Bronchial epithelial cell (primary cell): ENCODE measurements at regions not wholly inside any gene's neighbourhood (a gene's known extent, or its start where the extent isn't known, plus 50 kb on each side); places are given as distances from the start of the nearest gene placed in this dataset.
A peak's percentile ranks its signal among the peaks of the same experiment; 100 is the strongest.
"Not testable (repeated sequence)": the region's sequence is repeated elsewhere in the genome, so short reads cannot be mapped to it uniquely, and the experiment has no call there.

Experiments used
- DNase-seq: peaks from one replicate; pipeline ENCODE4 v3.0.0-alpha.2; 2010; ENCODE audit warnings: low read depth
- FAIRE-seq: peaks from 2 replicates; lab custom pipeline; 2011; peaks lifted over from hg19 to GRCh38; lab: Jason Lieb, UNC
- H3K27me3 ChIP-seq: 2 replicates; pipeline ENCODE4 v1.5.1; 2011; ENCODE audit warnings: low read length; ENCODE audit not compliant: control insufficient read depth, insufficient read depth
- H3K36me3 ChIP-seq: 2 replicates; pipeline ENCODE4 v1.5.1; 2011; ENCODE audit warnings: low read length; ENCODE audit not compliant: control insufficient read depth, insufficient read depth
- H3K4me3 ChIP-seq: 2 replicates; pipeline ENCODE4 v1.5.1; 2011; ENCODE audit warnings: mild to moderate bottlenecking, low read depth, low read length, control low read depth
- TF ChIP-seq, protein P1 (sequence below): IDR thresholded peaks from 2 replicates; pipeline ENCODE4 v1.5.1; 2011; ENCODE audit warnings: mild to moderate bottlenecking, moderate library complexity, low read length, control low read depth, inconsistent platforms; ENCODE audit not compliant: insufficient read depth, severe bottlenecking

DNA sequence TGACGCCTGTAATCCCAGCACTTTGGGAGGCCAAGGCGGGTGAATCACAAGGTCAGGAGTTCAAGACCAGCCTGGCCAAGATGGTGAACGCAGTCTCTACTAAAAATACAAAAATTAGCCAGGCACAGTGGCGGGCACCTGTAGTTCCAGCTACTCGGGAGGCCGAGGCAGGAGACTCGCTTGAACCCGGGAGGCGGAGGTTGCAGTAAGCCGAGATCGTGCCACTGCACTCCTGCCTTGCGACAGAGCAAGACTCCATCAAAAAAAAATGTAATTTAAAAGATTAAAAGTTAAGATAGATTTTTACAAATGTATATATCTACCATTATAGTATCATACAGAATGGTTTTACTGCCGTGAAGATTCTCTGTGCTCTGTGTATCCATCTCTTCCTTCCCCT lies 1464.1 kb downstream of the FOXD4L5 start:
- FAIRE-seq, DNase-seq: not testable (repeated sequence)

DNA sequence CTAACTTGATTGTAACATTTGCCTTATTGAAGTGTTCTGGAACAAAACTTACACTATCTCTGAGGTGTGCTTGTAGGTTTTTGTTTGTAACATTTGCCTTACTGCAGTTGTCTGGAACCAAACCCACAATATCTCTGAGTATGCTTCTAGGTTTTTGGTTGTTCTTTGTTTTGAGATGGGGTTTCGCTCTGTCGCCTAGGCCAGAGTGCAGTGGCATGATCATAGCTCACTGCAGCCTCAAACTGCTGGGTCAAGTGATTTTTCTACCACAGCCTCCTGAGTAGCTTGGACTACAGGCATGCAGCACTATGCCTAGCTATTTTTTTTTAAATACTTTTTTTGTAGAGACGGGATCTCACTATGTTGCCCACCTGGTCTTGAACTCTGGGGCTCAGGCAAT lies 1464.6 kb downstream of the FOXD4L5 start:
- not testable (repeated sequence) for H3K4me3 ChIP-seq, FAIRE-seq, DNase-seq, H3K36me3 ChIP-seq, H3K27me3 ChIP-seq

More for the DNA sequence above, 1464.1 kb downstream of the FOXD4L5 start:
- H3K27me3 ChIP-seq, H3K4me3 ChIP-seq, H3K36me3 ChIP-seq: not testable (repeated sequence)

DNA sequence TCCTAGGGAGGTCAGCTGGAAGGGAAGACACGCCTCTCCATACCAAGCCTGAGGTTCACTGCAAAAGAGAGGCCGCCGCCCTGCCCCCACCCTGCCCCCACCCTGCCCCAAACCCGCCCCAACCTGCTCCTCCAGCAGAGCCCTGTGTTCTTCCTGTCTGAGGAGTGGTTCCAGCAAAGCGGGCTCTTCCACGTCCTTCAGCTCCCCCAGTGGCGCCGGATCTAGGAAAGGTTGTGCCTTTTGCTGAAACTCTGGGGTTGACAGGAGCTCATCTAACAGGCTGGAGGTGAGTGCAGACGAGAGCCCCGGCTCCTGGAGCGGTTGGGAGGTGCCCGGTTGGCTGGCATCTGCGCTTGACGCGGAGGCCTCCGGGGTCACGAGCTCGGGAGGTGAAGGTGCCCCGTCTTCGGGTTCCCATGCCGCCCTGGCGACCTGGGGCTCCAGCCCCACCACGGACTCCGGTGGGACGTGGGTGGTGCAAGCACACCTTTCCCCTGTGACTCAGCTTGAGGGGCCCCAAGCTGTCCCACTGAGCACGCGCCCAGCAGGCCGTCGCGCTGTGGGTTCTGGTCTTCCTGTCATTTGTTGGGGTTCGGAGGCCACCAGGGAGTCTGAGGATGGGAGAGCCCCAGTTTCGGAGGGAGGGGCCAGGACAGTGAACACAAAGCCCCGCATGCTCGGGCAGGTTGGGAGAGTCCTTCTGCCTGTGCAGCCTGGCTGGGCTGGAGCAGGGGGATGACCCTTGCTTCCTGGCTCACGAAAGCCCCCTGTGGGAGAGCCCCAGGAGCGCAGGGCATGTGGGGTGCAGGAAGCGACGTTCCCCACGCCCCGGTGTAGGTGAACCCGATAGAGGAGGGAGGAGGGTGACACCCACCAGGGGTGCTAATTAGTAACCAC lies 1467.1 kb downstream of the FOXD4L5 start:
- DNase-seq (no peak), FAIRE-seq (no peak)
- peak overlapping the region; percentile 51 for H3K4me3 ChIP-seq
- H3K27me3 ChIP-seq, result no peaks in the 10 kb centered on the region
- peaks cover 1% of the 10 kb centered on the region for H3K36me3 ChIP-seq
- TF ChIP-seq, protein P1, sequence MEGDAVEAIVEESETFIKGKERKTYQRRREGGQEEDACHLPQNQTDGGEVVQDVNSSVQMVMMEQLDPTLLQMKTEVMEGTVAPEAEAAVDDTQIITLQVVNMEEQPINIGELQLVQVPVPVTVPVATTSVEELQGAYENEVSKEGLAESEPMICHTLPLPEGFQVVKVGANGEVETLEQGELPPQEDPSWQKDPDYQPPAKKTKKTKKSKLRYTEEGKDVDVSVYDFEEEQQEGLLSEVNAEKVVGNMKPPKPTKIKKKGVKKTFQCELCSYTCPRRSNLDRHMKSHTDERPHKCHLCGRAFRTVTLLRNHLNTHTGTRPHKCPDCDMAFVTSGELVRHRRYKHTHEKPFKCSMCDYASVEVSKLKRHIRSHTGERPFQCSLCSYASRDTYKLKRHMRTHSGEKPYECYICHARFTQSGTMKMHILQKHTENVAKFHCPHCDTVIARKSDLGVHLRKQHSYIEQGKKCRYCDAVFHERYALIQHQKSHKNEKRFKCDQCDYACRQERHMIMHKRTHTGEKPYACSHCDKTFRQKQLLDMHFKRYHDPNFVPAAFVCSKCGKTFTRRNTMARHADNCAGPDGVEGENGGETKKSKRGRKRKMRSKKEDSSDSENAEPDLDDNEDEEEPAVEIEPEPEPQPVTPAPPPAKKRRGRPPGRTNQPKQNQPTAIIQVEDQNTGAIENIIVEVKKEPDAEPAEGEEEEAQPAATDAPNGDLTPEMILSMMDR, result peak; percentile 13

DNA sequence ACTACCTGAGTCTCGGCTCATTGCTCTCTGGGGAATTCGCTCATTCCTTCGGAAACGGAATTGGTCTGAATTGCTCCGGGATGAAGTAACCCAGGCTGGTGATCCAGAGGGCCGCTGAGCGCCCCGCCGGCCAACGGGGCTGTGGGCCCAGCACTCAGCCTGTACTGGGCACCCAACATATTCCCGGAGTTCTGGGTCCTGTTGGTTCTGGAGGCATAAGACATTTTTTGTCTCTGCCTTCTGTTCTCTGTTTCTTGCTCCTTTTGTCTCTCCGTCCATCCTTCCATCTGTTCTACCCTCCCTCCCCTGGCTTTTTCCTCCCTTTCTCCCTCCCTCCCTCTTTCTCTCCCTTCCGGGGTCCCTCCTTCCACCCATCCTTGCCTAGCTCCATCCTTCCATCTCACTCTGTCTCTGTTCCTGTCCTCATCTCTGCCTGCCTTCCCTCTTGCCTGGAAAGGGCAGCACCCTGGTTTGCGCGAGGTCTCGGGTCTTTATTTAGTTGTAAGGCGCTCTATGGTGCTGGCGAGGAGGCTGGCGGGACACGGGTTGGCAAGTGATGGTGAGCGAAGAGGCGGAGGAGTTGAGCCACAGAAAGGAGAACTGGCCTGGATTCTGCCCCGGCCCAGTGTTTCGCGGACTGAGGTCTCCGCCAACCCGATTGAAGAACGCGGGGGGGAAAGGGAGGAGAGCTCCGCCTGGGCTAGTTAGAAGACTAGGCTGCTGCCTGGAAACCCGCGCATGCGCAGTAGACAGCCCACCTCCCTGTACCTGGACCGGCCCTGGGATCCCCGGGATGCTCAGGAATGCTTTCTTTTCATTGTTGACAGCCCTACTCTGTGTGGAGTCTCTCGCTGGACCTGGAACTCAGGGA lies 1468.0 kb downstream of the FOXD4L5 start:
- H3K36me3 ChIP-seq, result peaks cover 1% of the 10 kb centered on the region
- DNase-seq (peak; percentile 96), FAIRE-seq (no peak)
- peak overlapping the region; percentile 51 for H3K4me3 ChIP-seq
- H3K27me3 ChIP-seq, result no peaks in the 10 kb centered on the region
- TF ChIP-seq, protein P1, result no peak

DNA sequence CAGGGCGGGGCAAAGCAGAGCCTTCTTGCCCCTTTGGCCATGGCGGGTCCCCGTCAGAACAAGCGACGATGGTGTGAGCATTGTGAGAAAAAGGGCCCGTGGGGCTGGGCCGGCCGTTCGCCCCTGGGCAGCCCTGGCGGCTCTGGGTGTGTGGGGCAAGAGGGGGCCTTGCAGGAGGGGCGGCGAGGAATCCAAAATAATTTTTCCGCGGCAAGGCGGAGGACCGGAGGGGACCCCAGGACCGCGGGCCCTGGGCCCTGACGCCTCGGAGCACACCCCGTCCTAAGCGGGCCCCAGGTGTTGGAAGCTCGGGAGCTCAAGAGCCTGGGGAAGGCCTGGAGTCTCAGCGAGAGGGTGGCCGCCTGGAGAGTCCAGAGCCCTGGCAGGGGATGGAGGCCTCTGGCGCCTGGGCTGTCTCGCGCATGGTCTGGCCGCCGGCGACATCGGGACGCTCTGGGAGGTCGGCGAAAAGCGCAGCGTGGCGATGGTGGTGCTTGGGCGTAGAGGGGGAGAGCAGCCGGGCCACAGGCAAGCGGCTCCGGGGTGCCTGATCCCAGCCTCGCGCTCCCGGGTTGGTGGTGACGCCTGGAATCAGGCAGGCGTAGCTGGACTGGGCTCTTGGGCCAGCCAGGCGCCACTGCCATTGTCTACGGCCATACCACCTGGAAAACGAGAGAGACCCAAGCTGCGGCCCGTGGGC lies 1469.9 kb downstream of the FOXD4L5 start:
- H3K27me3 ChIP-seq, H3K4me3 ChIP-seq, DNase-seq, H3K36me3 ChIP-seq, FAIRE-seq: not testable (repeated sequence)

DNA sequence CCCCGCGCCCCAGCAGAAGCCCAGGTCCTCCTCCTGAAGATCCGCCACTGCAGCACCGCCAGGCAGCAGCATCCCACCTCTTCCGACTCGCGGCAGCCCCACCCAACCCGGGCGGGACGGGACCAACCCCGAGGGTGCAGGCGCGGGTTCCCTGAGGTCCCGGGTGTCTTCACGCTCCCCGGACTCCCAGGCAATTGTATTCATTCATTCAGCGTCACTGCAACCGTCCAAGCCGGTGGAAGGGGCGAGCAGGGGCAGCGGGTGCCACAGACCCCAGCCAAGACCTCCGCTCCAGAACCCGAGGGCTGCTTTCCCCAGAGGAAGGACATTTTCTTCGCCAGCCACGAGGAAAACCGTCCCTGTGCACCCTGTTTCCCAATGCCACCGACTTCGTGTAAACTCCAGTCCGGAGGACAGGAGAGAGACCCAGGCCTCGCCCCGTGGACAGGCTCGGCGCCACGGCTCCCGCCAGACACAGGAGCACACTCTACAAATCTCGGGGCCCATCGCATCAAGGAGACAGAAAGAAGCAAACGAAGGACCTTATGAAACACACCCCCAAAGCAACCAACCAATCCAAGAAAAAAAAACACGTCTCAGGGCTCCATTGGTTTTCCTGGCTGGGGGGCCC lies 1471.5 kb downstream of the FOXD4L5 start:
- not testable (repeated sequence) for H3K36me3 ChIP-seq, DNase-seq, FAIRE-seq, H3K27me3 ChIP-seq, H3K4me3 ChIP-seq

DNA sequence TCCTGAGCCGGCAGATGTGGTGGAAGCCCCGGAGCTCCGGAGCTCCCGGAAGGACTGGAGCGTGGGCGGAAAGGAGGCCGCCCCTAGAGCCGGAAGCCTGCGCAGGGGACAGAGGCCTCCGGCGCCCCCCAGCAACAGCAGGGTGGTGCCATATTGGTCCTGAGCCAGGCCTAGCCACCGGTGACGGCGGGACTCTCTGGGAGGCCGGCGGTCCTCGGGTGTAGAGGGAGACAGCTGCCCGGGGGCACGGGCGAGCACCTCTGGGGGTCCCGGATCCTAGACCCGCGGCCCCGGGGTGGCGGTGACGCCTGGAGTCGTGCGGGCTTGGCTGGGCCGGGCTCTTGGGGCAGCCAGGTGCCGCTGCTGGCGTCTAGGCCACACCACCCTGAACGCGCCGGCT lies 1472.2 kb downstream of the FOXD4L5 start:
- not testable (repeated sequence) for DNase-seq, H3K27me3 ChIP-seq, H3K36me3 ChIP-seq, FAIRE-seq, H3K4me3 ChIP-seq

DNA sequence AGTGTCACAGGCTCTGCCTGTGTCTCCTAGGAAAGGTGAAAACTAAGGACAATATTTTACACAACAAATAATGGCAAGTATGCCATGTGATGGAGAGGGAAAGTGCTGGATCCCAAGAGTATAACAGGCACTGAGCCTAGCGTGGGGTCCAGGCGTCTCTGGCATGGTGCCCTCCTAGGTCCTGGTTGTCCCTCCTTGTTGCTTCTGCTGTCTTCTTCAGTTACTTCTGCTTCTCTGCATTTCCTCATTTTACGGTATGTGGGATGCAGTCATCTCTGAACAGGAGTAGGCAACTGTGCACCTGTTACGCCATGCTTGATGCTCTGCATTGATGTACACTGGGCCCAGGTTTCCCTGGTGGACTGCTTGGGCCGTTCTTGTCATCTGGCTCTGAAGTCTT lies 1480.8 kb downstream of the FOXD4L5 start:
- not testable (repeated sequence) for H3K36me3 ChIP-seq, FAIRE-seq, H3K27me3 ChIP-seq, DNase-seq, H3K4me3 ChIP-seq

DNA sequence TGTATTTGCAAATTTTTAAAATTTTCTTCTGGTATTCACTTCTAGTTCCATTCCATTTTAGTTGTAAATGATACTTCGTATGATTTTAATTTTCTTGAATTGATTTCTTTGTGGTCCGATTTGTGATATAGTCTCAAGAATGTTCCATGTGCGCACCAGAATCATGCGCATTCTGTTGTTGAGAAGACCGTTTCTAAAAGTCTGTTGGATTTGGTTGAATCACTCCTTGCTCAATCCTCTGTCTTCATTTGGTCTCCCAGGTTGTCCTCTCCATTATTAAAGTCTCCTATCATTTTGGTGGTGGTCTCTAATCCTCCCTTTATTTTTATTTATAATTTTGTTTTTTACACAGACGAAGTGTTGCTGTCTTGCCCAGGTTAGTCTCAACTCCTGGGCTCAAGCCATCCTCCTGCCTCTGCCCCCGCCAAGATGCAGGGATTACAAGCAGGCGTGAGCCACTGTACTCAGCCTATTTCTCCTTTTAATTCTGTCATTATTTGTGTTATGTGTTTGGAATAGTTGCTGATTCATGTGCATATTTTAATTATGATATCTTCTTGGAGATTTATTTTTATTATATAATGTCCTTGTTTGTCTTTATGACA lies 1490.8 kb downstream of the FOXD4L5 start:
- H3K36me3 ChIP-seq, FAIRE-seq, DNase-seq, H3K4me3 ChIP-seq, H3K27me3 ChIP-seq: not testable (repeated sequence)

DNA sequence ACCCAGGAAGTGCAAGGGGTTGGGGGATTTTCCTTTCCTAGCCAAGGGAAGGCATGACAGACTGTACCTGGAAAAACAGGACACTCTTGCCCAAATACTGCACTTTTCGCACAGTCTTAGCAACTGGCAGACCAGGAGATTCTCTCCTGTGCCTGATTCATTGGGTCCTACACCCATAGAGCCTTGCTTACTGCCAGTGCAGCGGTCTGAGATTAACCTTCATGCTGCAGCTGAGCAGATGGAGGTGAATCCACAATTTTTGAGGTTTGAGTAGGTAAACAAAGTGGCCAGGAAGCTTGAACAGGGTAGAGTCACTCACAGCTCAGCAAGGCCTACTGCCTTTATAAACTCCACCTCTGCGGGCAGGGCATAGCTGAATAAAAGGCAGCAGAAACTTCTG lies 1497.6 kb downstream of the FOXD4L5 start:
- H3K36me3 ChIP-seq, H3K27me3 ChIP-seq, H3K4me3 ChIP-seq, DNase-seq, FAIRE-seq: not testable (repeated sequence)

DNA sequence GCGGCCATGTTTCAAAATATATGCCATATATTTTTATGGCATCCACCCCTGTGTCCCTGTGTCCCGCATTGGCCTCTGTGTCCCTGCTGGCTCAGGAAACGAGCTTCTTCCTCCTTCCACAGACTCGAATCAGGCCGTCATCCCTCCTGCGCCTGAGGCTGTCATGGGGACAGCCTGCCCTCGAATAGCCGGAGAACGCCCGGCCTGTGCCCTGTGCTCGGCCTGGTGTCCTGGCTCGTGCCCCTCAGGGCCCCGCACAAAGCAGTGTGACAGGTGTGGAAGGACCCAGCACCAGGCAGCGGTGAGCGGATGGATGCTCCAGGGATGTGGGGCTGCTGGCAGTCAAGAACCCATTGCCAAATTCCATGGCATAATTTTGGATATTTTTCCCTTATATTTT lies 1500.0 kb downstream of the FOXD4L5 start:
- not testable (repeated sequence) for H3K27me3 ChIP-seq, H3K4me3 ChIP-seq, DNase-seq, FAIRE-seq, H3K36me3 ChIP-seq
